IMR-90 (cell line): ENCODE measurements at regions not wholly inside any gene's neighbourhood (a gene's known extent, or its start where the extent isn't known, plus 50 kb on each side); places are given as distances from the start of the nearest gene placed in this dataset.
"Not testable (repeated sequence)": the region's sequence is repeated elsewhere in the genome, so short reads cannot be mapped to it uniquely, and the experiment has no call there.

Source experiments
- ATAC-seq: fragments of 200-7000 bp; cut with Tn5 transposase; 2 replicates; pipeline ENCODE4 v1.9.1; 2020; ENCODE audit warnings: low read depth, mild to moderate bottlenecking, moderate library complexity
- BruUV-seq: library from RNA; stranded (reverse); fragments of 400-500 nt; replicated peaks from 2 replicates; lab custom pipeline; 2021; lab: Mats Ljungman, UMichigan
- CTCF ChIA-PET: fragments of 300-600 bp; formaldehyde crosslinking; extraction: SDS; loops from one replicate; lab custom pipeline; 2021; ENCODE audit warnings: antibody characterized with exemption; lab: Yijun Ruan, JAX
- POLR2A ChIA-PET: fragments of 300-600 bp; sonication (Branson Sonifier 250); formaldehyde crosslinking; loops from one replicate; lab custom pipeline; 2022; ENCODE audit warnings: antibody characterized with exemption; ENCODE audit not compliant: unreplicated experiment; lab: Charles Lee
- DNase-seq: peaks from one replicate; pipeline ENCODE4 v3.0.0; 2013
- H2AFZ ChIP-seq: replicated peaks from 2 replicates; pipeline ENCODE3; 2013; ENCODE audit warnings: low read length, mild to moderate bottlenecking; ENCODE audit not compliant: poor library complexity
- H2AK5ac ChIP-seq: 2 replicates; pipeline ENCODE4 v1.6.1; 2013; ENCODE audit warnings: low read depth, low read length, inconsistent platforms
- H2AK9ac ChIP-seq: replicated peaks from 2 replicates; pipeline ENCODE3; 2013; ENCODE audit warnings: mild to moderate bottlenecking, low read depth, low read length, moderate library complexity; ENCODE audit not compliant: poor library complexity
- H2BK120ac ChIP-seq: 2 replicates; pipeline ENCODE4 v1.6.1; 2013; ENCODE audit warnings: low read depth, low read length, inconsistent platforms
- H2BK15ac ChIP-seq: 3 replicates; pipeline ENCODE4 v1.6.1; 2013; ENCODE audit warnings: low read depth, low read length, inconsistent platforms
- H2BK20ac ChIP-seq: 2 replicates; pipeline ENCODE4 v1.6.1; 2013; ENCODE audit warnings: low read depth, mild to moderate bottlenecking, inconsistent platforms, low read length, moderate library complexity
- H2BK5ac ChIP-seq: 2 replicates; pipeline ENCODE4 v1.6.1; 2013; ENCODE audit warnings: mild to moderate bottlenecking, low read depth, low read length, inconsistent platforms; ENCODE audit not compliant: poor library complexity, severe bottlenecking
- H3K14ac ChIP-seq: replicated peaks from 2 replicates; pipeline ENCODE4 v1.6.1; 2013; ENCODE audit warnings: low read depth, low read length, inconsistent platforms
- H3K18ac ChIP-seq: 2 replicates; pipeline ENCODE4 v1.6.1; 2013; ENCODE audit warnings: low read depth, low read length, control low read depth
- H3K23ac ChIP-seq: 2 replicates; pipeline ENCODE4 v1.6.1; 2013; ENCODE audit warnings: low read depth, low read length, inconsistent platforms
- H3K27ac ChIP-seq: 2 replicates; pipeline ENCODE4 v1.5.1; 2013; ENCODE audit warnings: mild to moderate bottlenecking, control low read depth, low read length; ENCODE audit not compliant: insufficient read depth
- H3K27me3 ChIP-seq: 2 replicates; pipeline ENCODE4 v1.6.1; 2013; ENCODE audit warnings: low read length; ENCODE audit not compliant: control insufficient read depth, insufficient read depth
- H3K36me3 ChIP-seq: 2 replicates; pipeline ENCODE4 v1.6.1; 2013; ENCODE audit warnings: low read length, mixed read lengths; ENCODE audit not compliant: control insufficient read depth, insufficient read depth
- H3K4ac ChIP-seq: 2 replicates; pipeline ENCODE4 v1.6.1; 2013; ENCODE audit warnings: low read depth, low read length, inconsistent platforms
- H3K4me1 ChIP-seq: 2 replicates; pipeline ENCODE4 v1.6.1; 2013; ENCODE audit warnings: low read length, mixed read lengths; ENCODE audit not compliant: control insufficient read depth, insufficient read depth
- H3K4me2 ChIP-seq: 2 replicates; pipeline ENCODE4 v1.6.1; 2013; ENCODE audit warnings: low read depth, mild to moderate bottlenecking, control low read depth, low read length, moderate library complexity
- H3K4me3 ChIP-seq: 2 replicates; pipeline ENCODE4 v1.5.1; 2013; ENCODE audit warnings: low read depth, mild to moderate bottlenecking, control low read depth, low read length, moderate library complexity; ENCODE audit not compliant: insufficient read depth
- H3K56ac ChIP-seq: 2 replicates; pipeline ENCODE4 v1.6.1; 2013; ENCODE audit warnings: low read length, inconsistent platforms; ENCODE audit not compliant: insufficient read depth; ENCODE audit errors: extremely low read depth
- H3K79me1 ChIP-seq, 2 experiments: 2 replicates each; pipeline ENCODE4 v1.6.1; 2013; ENCODE audit warnings: low read length in 2 of 2, inconsistent platforms in 1 of 2, low read depth in 1 of 2
- H3K9ac ChIP-seq: 2 replicates; pipeline ENCODE4 v1.6.1; 2013; ENCODE audit warnings: low read depth, low read length, control low read depth
- H3K9me1 ChIP-seq: 2 replicates; pipeline ENCODE4 v1.6.1; 2013; ENCODE audit warnings: low read length, inconsistent platforms; ENCODE audit not compliant: insufficient read depth
- H3K9me3 ChIP-seq: 2 replicates; pipeline ENCODE4 v1.6.1; 2013; ENCODE audit warnings: low read length; ENCODE audit not compliant: control insufficient read depth, insufficient read depth
- H4K20me1 ChIP-seq: 2 replicates; pipeline ENCODE4 v1.6.1; 2013; ENCODE audit warnings: low read length, inconsistent platforms; ENCODE audit not compliant: insufficient read depth
- H4K5ac ChIP-seq: 2 replicates; pipeline ENCODE4 v1.6.1; 2013; ENCODE audit warnings: mild to moderate bottlenecking, low read depth, low read length, control low read depth
- H4K8ac ChIP-seq, 2 experiments: 2 replicates each; pipeline ENCODE4 v1.6.1; 2013; ENCODE audit warnings: low read depth in 2 of 2, low read length in 2 of 2, control low read depth in 1 of 2, inconsistent platforms in 1 of 2
- H4K91ac ChIP-seq: 2 replicates; pipeline ENCODE4 v1.6.1; 2013; ENCODE audit warnings: low read depth, low read length, inconsistent platforms; ENCODE audit not compliant: insufficient read depth
- RFX5 ChIP-seq: IDR thresholded peaks from 2 replicates; pipeline ENCODE4 v1.8.0; 2012; ENCODE audit warnings: low read depth, mild to moderate bottlenecking, low read length, moderate library complexity
- WGBS, 2 experiments: methylation state at CpG; one replicate each; pipeline versions ENCODE4 v1.1.5 to v1.1.7; 2013; ENCODE audit warnings: missing lambda C conversion rate in 2 of 2; ENCODE audit not compliant: insufficient read length in 1 of 2; ENCODE audit errors: extremely low coverage in 2 of 2; 5-methylcytosine and 5-hydroxymethylcytosine counted together
- dilution Hi-C: fragments of 300-500 bp; cut with HindIII; formaldehyde crosslinking; loops from one replicate; pipeline ENCODE4 v1.14.3; 2018; ENCODE audit warnings: low sequenced_read_pairs; ENCODE audit not compliant: unreplicated experiment
- in situ Hi-C: fragments of 300-500 bp; cut with MboI; formaldehyde crosslinking; loops from 3 replicates; pipeline ENCODE4 v1.14.3; 2019; ENCODE audit warnings: low sequenced_read_pairs, inconsistent platforms, mixed read lengths
- intact Hi-C: fragments of 100-400 bp; cut with micrococcal nuclease; formaldehyde crosslinking; loops from 2 replicates; pipeline ENCODE4 v1.10.0; 2022

- no peak overlapping the region for H2BK20ac ChIP-seq
- TF ChIP-seq RFX5, result no peak
- H4K91ac ChIP-seq, result no peak overlapping the region
- no peak overlapping the region for H3K56ac ChIP-seq
- CTCF ChIA-PET, result no interaction called here
- H3K27me3 ChIP-seq, result no peaks in the 10 kb centered on the region
- H2BK15ac ChIP-seq, result no peak overlapping the region
- H2BK120ac ChIP-seq, result no peak overlapping the region
- no peaks in the 10 kb centered on the region for H3K36me3 ChIP-seq
- no peaks in the 10 kb centered on the region for H3K79me1 ChIP-seq
- H3K18ac ChIP-seq, result no peak overlapping the region
- no peaks in the 10 kb centered on the region for H3K9me1 ChIP-seq
- no peaks in the 10 kb centered on the region for H3K4me1 ChIP-seq
- POLR2A ChIA-PET, result no interaction called here
- no TSS peak for BruUV-seq
- H4K20me1 ChIP-seq, result no peaks in the 10 kb centered on the region
- H3K9ac ChIP-seq, result no peak overlapping the region
- H2AK5ac ChIP-seq, result no peak overlapping the region
- no peak for DNase-seq
- no peak overlapping the region for H2BK5ac ChIP-seq
- H2AK9ac ChIP-seq, result no peak overlapping the region
- H3K27ac ChIP-seq, result no peak overlapping the region
- H3K4me2 ChIP-seq, result no peak overlapping the region
- ATAC-seq, result no peak
- no peak overlapping the region for H4K5ac ChIP-seq
- no peak overlapping the region for H3K14ac ChIP-seq
- H3K4me3 ChIP-seq, result no peak overlapping the region
- H3K4ac ChIP-seq, result no peak overlapping the region
- H3K23ac ChIP-seq, result no peak overlapping the region
- dilution Hi-C loops (no loop called here), in situ Hi-C loops (no loop called here), intact Hi-C loops (no loop called here)
- no peak overlapping the region for H4K8ac ChIP-seq
- peaks cover 7% of the 10 kb centered on the region for H3K9me3 ChIP-seq
- no peak overlapping the region for H2AFZ ChIP-seq
These were observed 85.2 kb upstream of the SIPA1L2 start for GRCh38 chr1:232715154-232715553.

- DNase-seq, H3K9me3 ChIP-seq, POLR2A ChIA-PET, H3K23ac ChIP-seq, H4K91ac ChIP-seq, H2BK120ac ChIP-seq, H3K18ac ChIP-seq, H3K9me1 ChIP-seq, BruUV-seq, H3K4me3 ChIP-seq, H4K20me1 ChIP-seq, H4K5ac ChIP-seq, H3K4ac ChIP-seq, H2BK20ac ChIP-seq, H3K36me3 ChIP-seq, dilution Hi-C loops, in situ Hi-C loops, H2BK15ac ChIP-seq, H2AK9ac ChIP-seq, H3K27me3 ChIP-seq, H3K4me2 ChIP-seq, H2BK5ac ChIP-seq, H4K8ac ChIP-seq, CTCF ChIA-PET, intact Hi-C loops, H2AFZ ChIP-seq, H3K79me1 ChIP-seq, H3K56ac ChIP-seq, H2AK5ac ChIP-seq, H3K9ac ChIP-seq, H3K4me1 ChIP-seq, H3K27ac ChIP-seq, ATAC-seq, H3K14ac ChIP-seq: not testable (repeated sequence)
- WGBS, 2 experiments, result 92% methylated on average over 2 of the region's 4 CpGs; no CpG with 5 or more reads in 1 of the 2 experiments
These were observed 87.3 kb upstream of the MAP10 start for GRCh38 chr1:232717911-232718310.
